Brain microvascular endothelial cell (primary cell): ENCODE measurements at regions not wholly inside any gene's neighbourhood (a gene's known extent, or its start where the extent isn't known, plus 50 kb on each side); places are given as distances from the start of the nearest gene placed in this dataset.

Experiments used
- DNase-seq: peaks from one replicate; pipeline ENCODE4 v3.0.0-alpha.2; 2020
- H3K27ac ChIP-seq: fragments of 250-450 bp; sonication (Bioruptor Pico); 2 replicates; pipeline ENCODE4 v1.5.1; 2020; ENCODE audit warnings: mild to moderate bottlenecking, moderate library complexity
- H3K27me3 ChIP-seq: fragments of 250-450 bp; sonication (Bioruptor Pico); replicated peaks from 2 replicates; pipeline ENCODE4 v1.5.1; 2020; ENCODE audit warnings: mild to moderate bottlenecking
- H3K36me3 ChIP-seq: fragments of 250-450 bp; sonication (Bioruptor Pico); replicated peaks from 2 replicates; pipeline ENCODE4 v1.5.1; 2020; ENCODE audit warnings: mild to moderate bottlenecking
- H3K4me3 ChIP-seq: 2 replicates; pipeline ENCODE4 v1.5.1; 2011; ENCODE audit warnings: low read depth, mild to moderate bottlenecking, control low read depth, low read length, moderate library complexity
- in situ Hi-C: cut with HindIII; loops from 2 replicates; pipeline ENCODE4 v1.10.0; 2017; ENCODE audit warnings: low sequenced_read_pairs, low pct_ligation_motif_present
- TF ChIP-seq, protein P1 (sequence below): IDR thresholded peaks from 2 replicates; pipeline ENCODE4 v1.5.1; 2011; ENCODE audit warnings: low read depth, mild to moderate bottlenecking, moderate library complexity, low read length, control low read depth, inconsistent platforms; ENCODE audit errors: missing control alignments

DNA sequence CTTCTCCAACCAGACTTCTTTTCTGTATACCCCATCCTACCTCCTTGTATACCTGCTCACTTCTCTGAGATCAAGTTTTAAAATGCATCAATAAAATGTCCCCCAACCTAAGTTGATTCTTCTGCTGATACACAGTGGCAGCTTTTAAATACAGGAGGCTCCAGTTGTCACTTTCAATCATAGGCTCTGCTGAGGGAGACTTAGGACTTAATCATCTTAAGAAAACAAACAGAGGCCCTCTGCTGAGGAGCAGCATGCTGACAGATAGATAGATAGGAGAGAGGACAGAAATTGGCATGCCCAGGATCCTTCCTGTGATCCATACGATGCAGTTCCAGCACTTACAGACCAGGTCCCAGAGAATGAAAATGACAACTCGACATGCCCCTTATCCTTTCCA, 311.0 kb upstream of the PROX1 start:
- no peak overlapping the region for H3K4me3 ChIP-seq
- in situ Hi-C loops, result no loop called here
- no peak overlapping the region for H3K27ac ChIP-seq
- DNase-seq, result no peak
- no peaks in the 10 kb centered on the region for H3K27me3 ChIP-seq
- no peaks in the 10 kb centered on the region for H3K36me3 ChIP-seq
- TF ChIP-seq, protein P1, sequence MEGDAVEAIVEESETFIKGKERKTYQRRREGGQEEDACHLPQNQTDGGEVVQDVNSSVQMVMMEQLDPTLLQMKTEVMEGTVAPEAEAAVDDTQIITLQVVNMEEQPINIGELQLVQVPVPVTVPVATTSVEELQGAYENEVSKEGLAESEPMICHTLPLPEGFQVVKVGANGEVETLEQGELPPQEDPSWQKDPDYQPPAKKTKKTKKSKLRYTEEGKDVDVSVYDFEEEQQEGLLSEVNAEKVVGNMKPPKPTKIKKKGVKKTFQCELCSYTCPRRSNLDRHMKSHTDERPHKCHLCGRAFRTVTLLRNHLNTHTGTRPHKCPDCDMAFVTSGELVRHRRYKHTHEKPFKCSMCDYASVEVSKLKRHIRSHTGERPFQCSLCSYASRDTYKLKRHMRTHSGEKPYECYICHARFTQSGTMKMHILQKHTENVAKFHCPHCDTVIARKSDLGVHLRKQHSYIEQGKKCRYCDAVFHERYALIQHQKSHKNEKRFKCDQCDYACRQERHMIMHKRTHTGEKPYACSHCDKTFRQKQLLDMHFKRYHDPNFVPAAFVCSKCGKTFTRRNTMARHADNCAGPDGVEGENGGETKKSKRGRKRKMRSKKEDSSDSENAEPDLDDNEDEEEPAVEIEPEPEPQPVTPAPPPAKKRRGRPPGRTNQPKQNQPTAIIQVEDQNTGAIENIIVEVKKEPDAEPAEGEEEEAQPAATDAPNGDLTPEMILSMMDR, result no peak

DNA sequence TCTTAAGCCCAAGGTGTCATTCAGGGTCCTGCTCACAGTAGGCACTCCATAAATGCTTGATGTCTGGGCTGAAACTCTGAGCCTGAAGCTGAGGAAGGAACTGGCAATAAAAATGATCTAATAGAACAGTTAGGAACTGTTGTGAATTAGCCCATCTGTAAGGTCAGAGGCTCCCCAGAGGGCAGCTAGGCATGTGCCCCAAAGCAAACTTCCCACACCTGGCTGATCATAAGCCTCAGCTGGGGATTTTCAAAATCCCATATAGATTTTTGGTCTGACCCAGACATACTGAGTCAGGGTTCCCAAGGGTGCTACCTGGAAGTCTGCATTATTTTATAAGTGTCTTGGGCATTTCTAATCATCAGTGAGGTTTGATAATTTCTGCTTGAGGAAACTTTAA, 309.4 kb upstream of the PROX1 start:
- DNase-seq, result no peak
- H3K36me3 ChIP-seq, result no peaks in the 10 kb centered on the region
- no peak overlapping the region for H3K4me3 ChIP-seq
- in situ Hi-C loops, result no loop called here
- TF ChIP-seq, protein P1, result no peak
- no peak overlapping the region for H3K27ac ChIP-seq
- no peaks in the 10 kb centered on the region for H3K27me3 ChIP-seq

DNA sequence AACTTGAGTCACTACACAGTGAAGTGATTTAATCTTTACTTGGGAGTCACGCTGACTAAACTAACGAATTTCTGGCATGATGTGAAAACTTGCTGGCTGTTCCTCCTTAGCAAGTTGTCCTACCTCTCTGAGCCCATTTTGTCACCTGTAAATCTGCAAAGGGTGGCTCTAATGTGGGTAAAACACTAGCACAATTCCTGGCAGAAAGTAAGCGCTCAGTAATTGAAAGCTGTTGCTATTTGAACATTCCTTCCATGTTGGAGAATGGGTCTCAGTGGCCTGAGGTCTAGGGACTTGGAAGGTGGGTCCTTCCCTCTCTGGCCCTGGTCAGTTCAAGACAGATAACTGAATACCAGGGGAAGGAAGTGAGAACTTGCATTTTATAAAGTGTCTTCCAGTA, 309.0 kb upstream of the PROX1 start:
- TF ChIP-seq, protein P1, result no peak
- Histone ChIP-seq H3K27ac (no peak overlapping the region), H3K27me3 (no peaks in the 10 kb centered on the region), H3K4me3 (no peak overlapping the region), H3K36me3 (no peaks in the 10 kb centered on the region)
- no peak for DNase-seq
- in situ Hi-C loops, result no loop called here

DNA sequence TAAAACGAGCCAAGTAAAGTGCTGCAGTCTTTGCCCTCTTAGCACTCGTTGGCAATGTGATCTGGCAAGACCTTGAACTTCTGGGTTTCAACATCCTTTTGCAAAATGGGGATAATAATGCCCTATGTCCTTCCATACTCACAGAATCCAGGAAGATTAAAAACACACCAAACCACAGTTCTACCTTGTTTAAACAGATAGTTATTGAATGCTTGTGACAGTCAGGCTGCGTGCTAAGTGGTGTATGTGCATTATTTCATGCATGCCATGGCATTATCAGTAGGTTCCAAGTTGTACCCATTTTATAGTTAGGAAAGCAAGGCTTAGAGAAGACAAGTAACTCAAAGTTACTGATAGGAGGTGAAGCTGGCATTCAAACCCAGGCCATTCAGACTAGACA, 308.6 kb upstream of the PROX1 start:
- in situ Hi-C loops, result no loop called here
- TF ChIP-seq, protein P1, result no peak

DNA sequence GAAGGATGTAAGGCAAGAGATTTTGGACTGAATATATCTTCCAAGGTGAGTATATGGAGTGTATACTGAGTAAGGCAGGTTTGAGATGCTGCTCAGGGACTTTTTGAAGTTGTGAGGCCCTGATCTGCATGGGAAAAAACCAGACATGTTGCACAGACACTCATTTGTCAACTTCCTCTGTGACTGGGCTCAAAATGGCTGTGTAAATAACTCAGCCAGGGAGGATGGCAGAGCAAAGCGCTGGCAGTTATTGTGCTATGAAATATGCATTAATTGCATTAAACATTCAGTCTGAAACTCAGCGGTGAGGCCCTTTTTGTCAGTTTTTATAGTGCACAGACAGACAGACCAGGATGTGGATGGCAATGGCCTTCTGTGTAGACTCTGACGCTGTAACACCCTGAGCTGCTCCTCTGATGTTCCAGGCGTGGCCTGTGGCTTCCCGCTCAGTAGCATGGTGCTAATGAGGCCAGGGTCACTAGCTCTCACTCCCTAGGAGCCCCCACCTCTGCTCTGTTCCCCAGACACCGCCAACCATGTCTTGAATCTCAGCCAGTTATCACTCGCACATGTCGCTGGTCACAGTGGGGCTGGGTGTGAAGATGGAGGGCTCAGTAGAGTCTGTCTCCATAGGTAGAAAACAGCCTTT, 307.0 kb upstream of the PROX1 start:
- in situ Hi-C loops, result no loop called here
- TF ChIP-seq, protein P1, result no peak

More for the DNA sequence above, 308.6 kb upstream of the PROX1 start:
- H3K27me3 ChIP-seq, result no peaks in the 10 kb centered on the region
- H3K4me3 ChIP-seq, result no peak overlapping the region
- no peaks in the 10 kb centered on the region for H3K36me3 ChIP-seq
- no peak overlapping the region for H3K27ac ChIP-seq
- no peak for DNase-seq

DNA sequence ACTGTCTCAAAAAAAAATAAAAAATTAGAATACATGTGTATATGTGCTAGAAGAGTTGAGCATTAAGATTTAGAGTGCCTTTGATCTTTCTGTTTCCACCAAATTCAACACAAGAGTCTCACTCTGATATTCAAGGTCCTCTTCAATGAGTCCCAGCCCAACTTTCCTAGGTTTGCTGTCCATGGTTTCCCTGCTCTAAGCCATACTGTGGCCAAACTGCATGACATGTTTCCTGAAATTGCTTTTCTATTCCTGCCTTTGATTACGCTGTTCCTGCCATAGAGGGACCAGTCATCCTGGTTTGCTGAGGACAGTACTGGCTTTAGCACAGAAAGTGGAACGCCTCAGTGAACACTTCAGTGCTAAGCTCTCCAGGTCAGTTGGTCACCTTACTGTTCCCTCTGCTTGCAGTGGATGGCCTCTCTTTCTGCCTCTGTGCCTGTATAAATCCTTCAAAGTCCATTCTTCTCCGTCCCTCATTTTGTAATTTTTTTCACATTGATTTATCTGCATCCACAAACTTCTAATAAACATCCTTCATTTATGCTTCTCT, 305.9 kb upstream of the PROX1 start:
- TF ChIP-seq, protein P1, result no peak
- in situ Hi-C loops, result no loop called here
- Histone ChIP-seq H3K27ac (no peak overlapping the region), H3K4me3 (no peak overlapping the region), H3K36me3 (no peaks in the 10 kb centered on the region), H3K27me3 (no peaks in the 10 kb centered on the region)
- DNase-seq, result no peak

More for the DNA sequence above, 307.0 kb upstream of the PROX1 start:
- no peak for DNase-seq
- Histone ChIP-seq H3K27me3 (no peaks in the 10 kb centered on the region), H3K4me3 (no peak overlapping the region), H3K27ac (no peak overlapping the region), H3K36me3 (no peaks in the 10 kb centered on the region)
